ENCODE measurements at regions not wholly inside any gene's neighbourhood (a gene's known extent, or its start where the extent isn't known, plus 50 kb on each side); places are given as distances from the start of the nearest gene placed in this dataset.
A peak's percentile ranks its signal among the peaks of the same experiment; 100 is the strongest.
"Not testable (repeated sequence)": the region's sequence is repeated elsewhere in the genome, so short reads cannot be mapped to it uniquely, and the experiment has no call there.

GRCh38 chr9:65416948-65417347, 131.9 kb upstream of the FOXD4L5 start:
- DNase-seq: not testable (repeated sequence)

GRCh38 chr9:65414249-65414648, 129.2 kb upstream of the FOXD4L5 start:
- not testable (repeated sequence) for DNase-seq

- DNase-seq: not testable (repeated sequence)
These were observed 128.4 kb upstream of the FOXD4L5 start for GRCh38 chr9:65413371-65413770.

- peak; percentile 23 for DNase-seq
These were observed 126.9 kb upstream of the FOXD4L5 start for GRCh38 chr9:65411901-65412300.

GRCh38 chr9:65411336-65411735, 126.3 kb upstream of the FOXD4L5 start:
- DNase-seq: no peak

GRCh38 chr9:65410926-65411325, 125.9 kb upstream of the FOXD4L5 start:
- no peak for DNase-seq

- DNase-seq: no peak
These were observed 124.5 kb upstream of the FOXD4L5 start for GRCh38 chr9:65409471-65409980.

- not testable (repeated sequence) for DNase-seq
These were observed 123.8 kb upstream of the FOXD4L5 start for GRCh38 chr9:65408806-65409205.

GRCh38 chr9:65406625-65407024, 121.6 kb upstream of the FOXD4L5 start:
- DNase-seq: not testable (repeated sequence)

- not testable (repeated sequence) for DNase-seq
These were observed 120.8 kb upstream of the FOXD4L5 start for GRCh38 chr9:65405766-65406165.

- no peak for DNase-seq
These were observed 120.2 kb upstream of the FOXD4L5 start for GRCh38 chr9:65405253-65405652.

- no peak for DNase-seq
These were observed 119.4 kb upstream of the FOXD4L5 start for GRCh38 chr9:65404232-65405006.

GRCh38 chr9:65403721-65404120, 118.7 kb upstream of the FOXD4L5 start:
- no peak for DNase-seq

GRCh38 chr9:65403072-65403471, 118.1 kb upstream of the FOXD4L5 start:
- DNase-seq: not testable (repeated sequence)

GRCh38 chr9:65402206-65402870, 117.3 kb upstream of the FOXD4L5 start:
- not testable (repeated sequence) for DNase-seq

GRCh38 chr9:65401456-65402045, 116.5 kb upstream of the FOXD4L5 start:
- DNase-seq: not testable (repeated sequence)

- no peak for DNase-seq
These were observed 115.9 kb upstream of the FOXD4L5 start for GRCh38 chr9:65400886-65401285.

GRCh38 chr9:65397763-65398719, 113.0 kb upstream of the FOXD4L5 start:
- not testable (repeated sequence) for DNase-seq

GRCh38 chr9:65397226-65397625, 112.2 kb upstream of the FOXD4L5 start:
- not testable (repeated sequence) for DNase-seq

GRCh38 chr9:65396601-65397000, 111.6 kb upstream of the FOXD4L5 start:
- DNase-seq: not testable (repeated sequence)

GRCh38 chr9:65395789-65396188, 110.8 kb upstream of the FOXD4L5 start:
- DNase-seq: not testable (repeated sequence)

- not testable (repeated sequence) for DNase-seq
These were observed 110.1 kb upstream of the FOXD4L5 start for GRCh38 chr9:65395121-65395520.
